IMR-90 (cell line): ENCODE measurements at regions not wholly inside any gene's neighbourhood (a gene's known extent, or its start where the extent isn't known, plus 50 kb on each side); places are given as distances from the start of the nearest gene placed in this dataset.

Experiments
- ATAC-seq: fragments of 200-7000 bp; cut with Tn5 transposase; 2 replicates; pipeline ENCODE4 v1.9.1; 2020; ENCODE audit warnings: low read depth, mild to moderate bottlenecking, moderate library complexity
- BruUV-seq: library from RNA; stranded (reverse); fragments of 400-500 nt; replicated peaks from 2 replicates; lab custom pipeline; 2021; lab: Mats Ljungman, UMichigan
- CTCF ChIA-PET: fragments of 300-600 bp; formaldehyde crosslinking; extraction: SDS; loops from one replicate; lab custom pipeline; 2021; ENCODE audit warnings: antibody characterized with exemption; lab: Yijun Ruan, JAX
- POLR2A ChIA-PET: fragments of 300-600 bp; sonication (Branson Sonifier 250); formaldehyde crosslinking; loops from one replicate; lab custom pipeline; 2022; ENCODE audit warnings: antibody characterized with exemption; ENCODE audit not compliant: unreplicated experiment; lab: Charles Lee
- DNase-seq: peaks from one replicate; pipeline ENCODE4 v3.0.0; 2013
- H2AFZ ChIP-seq: replicated peaks from 2 replicates; pipeline ENCODE3; 2013; ENCODE audit warnings: low read length, mild to moderate bottlenecking; ENCODE audit not compliant: poor library complexity
- H2AK5ac ChIP-seq: 2 replicates; pipeline ENCODE4 v1.6.1; 2013; ENCODE audit warnings: low read depth, low read length, inconsistent platforms
- H2AK9ac ChIP-seq: replicated peaks from 2 replicates; pipeline ENCODE3; 2013; ENCODE audit warnings: mild to moderate bottlenecking, low read depth, low read length, moderate library complexity; ENCODE audit not compliant: poor library complexity
- H2BK120ac ChIP-seq: 2 replicates; pipeline ENCODE4 v1.6.1; 2013; ENCODE audit warnings: low read depth, low read length, inconsistent platforms
- H2BK15ac ChIP-seq: 3 replicates; pipeline ENCODE4 v1.6.1; 2013; ENCODE audit warnings: low read depth, low read length, inconsistent platforms
- H2BK20ac ChIP-seq: 2 replicates; pipeline ENCODE4 v1.6.1; 2013; ENCODE audit warnings: low read depth, mild to moderate bottlenecking, inconsistent platforms, low read length, moderate library complexity
- H2BK5ac ChIP-seq: 2 replicates; pipeline ENCODE4 v1.6.1; 2013; ENCODE audit warnings: mild to moderate bottlenecking, low read depth, low read length, inconsistent platforms; ENCODE audit not compliant: poor library complexity, severe bottlenecking
- H3K14ac ChIP-seq: replicated peaks from 2 replicates; pipeline ENCODE4 v1.6.1; 2013; ENCODE audit warnings: low read depth, low read length, inconsistent platforms
- H3K18ac ChIP-seq: 2 replicates; pipeline ENCODE4 v1.6.1; 2013; ENCODE audit warnings: low read depth, low read length, control low read depth
- H3K23ac ChIP-seq: 2 replicates; pipeline ENCODE4 v1.6.1; 2013; ENCODE audit warnings: low read depth, low read length, inconsistent platforms
- H3K27ac ChIP-seq: 2 replicates; pipeline ENCODE4 v1.5.1; 2013; ENCODE audit warnings: mild to moderate bottlenecking, control low read depth, low read length; ENCODE audit not compliant: insufficient read depth
- H3K27me3 ChIP-seq: 2 replicates; pipeline ENCODE4 v1.6.1; 2013; ENCODE audit warnings: low read length; ENCODE audit not compliant: control insufficient read depth, insufficient read depth
- H3K36me3 ChIP-seq: 2 replicates; pipeline ENCODE4 v1.6.1; 2013; ENCODE audit warnings: low read length, mixed read lengths; ENCODE audit not compliant: control insufficient read depth, insufficient read depth
- H3K4ac ChIP-seq: 2 replicates; pipeline ENCODE4 v1.6.1; 2013; ENCODE audit warnings: low read depth, low read length, inconsistent platforms
- H3K4me1 ChIP-seq: 2 replicates; pipeline ENCODE4 v1.6.1; 2013; ENCODE audit warnings: low read length, mixed read lengths; ENCODE audit not compliant: control insufficient read depth, insufficient read depth
- H3K4me2 ChIP-seq: 2 replicates; pipeline ENCODE4 v1.6.1; 2013; ENCODE audit warnings: low read depth, mild to moderate bottlenecking, control low read depth, low read length, moderate library complexity
- H3K4me3 ChIP-seq: 2 replicates; pipeline ENCODE4 v1.5.1; 2013; ENCODE audit warnings: low read depth, mild to moderate bottlenecking, control low read depth, low read length, moderate library complexity; ENCODE audit not compliant: insufficient read depth
- H3K56ac ChIP-seq: 2 replicates; pipeline ENCODE4 v1.6.1; 2013; ENCODE audit warnings: low read length, inconsistent platforms; ENCODE audit not compliant: insufficient read depth; ENCODE audit errors: extremely low read depth
- H3K79me1 ChIP-seq, 2 experiments: 2 replicates each; pipeline ENCODE4 v1.6.1; 2013; ENCODE audit warnings: low read length in 2 of 2, inconsistent platforms in 1 of 2, low read depth in 1 of 2
- H3K9ac ChIP-seq: 2 replicates; pipeline ENCODE4 v1.6.1; 2013; ENCODE audit warnings: low read depth, low read length, control low read depth
- H3K9me1 ChIP-seq: 2 replicates; pipeline ENCODE4 v1.6.1; 2013; ENCODE audit warnings: low read length, inconsistent platforms; ENCODE audit not compliant: insufficient read depth
- H3K9me3 ChIP-seq: 2 replicates; pipeline ENCODE4 v1.6.1; 2013; ENCODE audit warnings: low read length; ENCODE audit not compliant: control insufficient read depth, insufficient read depth
- H4K20me1 ChIP-seq: 2 replicates; pipeline ENCODE4 v1.6.1; 2013; ENCODE audit warnings: low read length, inconsistent platforms; ENCODE audit not compliant: insufficient read depth
- H4K5ac ChIP-seq: 2 replicates; pipeline ENCODE4 v1.6.1; 2013; ENCODE audit warnings: mild to moderate bottlenecking, low read depth, low read length, control low read depth
- H4K8ac ChIP-seq, 2 experiments: 2 replicates each; pipeline ENCODE4 v1.6.1; 2013; ENCODE audit warnings: low read depth in 2 of 2, low read length in 2 of 2, control low read depth in 1 of 2, inconsistent platforms in 1 of 2
- H4K91ac ChIP-seq: 2 replicates; pipeline ENCODE4 v1.6.1; 2013; ENCODE audit warnings: low read depth, low read length, inconsistent platforms; ENCODE audit not compliant: insufficient read depth
- CEBPB ChIP-seq: IDR thresholded peaks from 2 replicates; pipeline ENCODE4 v1.6.1; 2012; ENCODE audit warnings: low read depth, low read length, improper control_type of control experiment
- CHD1 ChIP-seq: IDR thresholded peaks from 2 replicates; pipeline ENCODE4 v1.6.1; 2012; ENCODE audit warnings: low read depth, low read length, improper control_type of control experiment
- FOS ChIP-seq: fragments of 150-350 bp; IDR thresholded peaks from 2 replicates; pipeline ENCODE4 v1.6.1; 2016; ENCODE audit warnings: low read depth, low read length
- MAFK ChIP-seq: IDR thresholded peaks from 2 replicates; pipeline ENCODE4 v1.6.1; 2012; ENCODE audit warnings: low read depth, low read length, improper control_type of control experiment
- MAZ ChIP-seq: IDR thresholded peaks from 2 replicates; pipeline ENCODE4 v1.6.1; 2012; ENCODE audit warnings: low read depth, mild to moderate bottlenecking, low read length, improper control_type of control experiment, moderate library complexity, borderline replicate concordance
- MXI1 ChIP-seq: IDR thresholded peaks from 2 replicates; pipeline ENCODE4 v1.6.1; 2012; ENCODE audit warnings: low read depth, mild to moderate bottlenecking, low read length, moderate library complexity, borderline replicate concordance
- NFE2L2 ChIP-seq: fragments of 150-350 bp; IDR thresholded peaks from 2 replicates; pipeline ENCODE4 v1.6.1; 2016; ENCODE audit warnings: low read depth, mild to moderate bottlenecking, low read length
- RAD21 ChIP-seq: IDR thresholded peaks from 2 replicates; pipeline ENCODE4 v1.6.1; 2012; ENCODE audit warnings: low read length, improper control_type of control experiment
- RCOR1 ChIP-seq: IDR thresholded peaks from 2 replicates; pipeline ENCODE4 v1.6.1; 2012; ENCODE audit warnings: mild to moderate bottlenecking, low read length, improper control_type of control experiment; ENCODE audit not compliant: insufficient replicate concordance
- RFX5 ChIP-seq: IDR thresholded peaks from 2 replicates; pipeline ENCODE4 v1.8.0; 2012; ENCODE audit warnings: low read depth, mild to moderate bottlenecking, low read length, moderate library complexity
- SMC3 ChIP-seq: fragments of 150-350 bp; IDR thresholded peaks from 2 replicates; pipeline ENCODE4 v1.6.1; 2016; ENCODE audit warnings: low read depth, mild to moderate bottlenecking, antibody characterized with exemption, low read length, moderate library complexity
- WGBS, 2 experiments: methylation state at CpG; one replicate each; pipeline versions ENCODE4 v1.1.5 to v1.1.7; 2013; ENCODE audit warnings: missing lambda C conversion rate in 2 of 2; ENCODE audit not compliant: insufficient read length in 1 of 2; ENCODE audit errors: extremely low coverage in 2 of 2; 5-methylcytosine and 5-hydroxymethylcytosine counted together
- dilution Hi-C: fragments of 300-500 bp; cut with HindIII; formaldehyde crosslinking; loops from one replicate; pipeline ENCODE4 v1.14.3; 2018; ENCODE audit warnings: low sequenced_read_pairs; ENCODE audit not compliant: unreplicated experiment
- in situ Hi-C: fragments of 300-500 bp; cut with MboI; formaldehyde crosslinking; loops from 3 replicates; pipeline ENCODE4 v1.14.3; 2019; ENCODE audit warnings: low sequenced_read_pairs, inconsistent platforms, mixed read lengths
- intact Hi-C: fragments of 100-400 bp; cut with micrococcal nuclease; formaldehyde crosslinking; loops from 2 replicates; pipeline ENCODE4 v1.10.0; 2022

GRCh38 chr11:42707541-42707940 is 604.3 kb upstream of the API5 start:
- dilution Hi-C loops = no loop called here
- no peak overlapping the region for H3K14ac ChIP-seq
- intact Hi-C loops = no loop called here
- no peak overlapping the region for H4K8ac ChIP-seq
- no CpG with 5 or more reads among the region's 2 CpGs for WGBS, 2 experiments
- no peak overlapping the region for H2BK5ac ChIP-seq
- CTCF ChIA-PET = no interaction called here
- DNase-seq = no peak
- H2AFZ ChIP-seq = no peak overlapping the region
- H3K4me1 ChIP-seq = no peaks in the 10 kb centered on the region
- H3K27me3 ChIP-seq = no peaks in the 10 kb centered on the region
- H4K20me1 ChIP-seq = no peaks in the 10 kb centered on the region
- no peaks in the 10 kb centered on the region for H3K79me1 ChIP-seq
- H2BK120ac ChIP-seq = no peak overlapping the region
- H4K91ac ChIP-seq = no peak overlapping the region
- H3K9me3 ChIP-seq = peaks cover 12% of the 10 kb centered on the region
- H2BK20ac ChIP-seq = no peak overlapping the region
- H2BK15ac ChIP-seq = no peak overlapping the region
- H3K27ac ChIP-seq = no peak overlapping the region
- H3K9me1 ChIP-seq = no peaks in the 10 kb centered on the region
- no peak overlapping the region for H2AK9ac ChIP-seq
- no peak overlapping the region for H3K9ac ChIP-seq
- no peak overlapping the region for H3K56ac ChIP-seq
- no peak overlapping the region for H3K18ac ChIP-seq
- H3K4me2 ChIP-seq = no peak overlapping the region
- no peaks in the 10 kb centered on the region for H3K36me3 ChIP-seq
- no peak overlapping the region for H3K4ac ChIP-seq
- TF ChIP-seq CHD1 = no peak
- no peak for TF ChIP-seq SMC3
- no peak for TF ChIP-seq NFE2L2
- TF ChIP-seq MAZ = no peak
- no peak for TF ChIP-seq RCOR1
- no peak for TF ChIP-seq MXI1
- no peak for TF ChIP-seq FOS
- TF ChIP-seq RAD21 = no peak
- TF ChIP-seq RFX5 = no peak
- no peak for TF ChIP-seq CEBPB
- no peak for TF ChIP-seq MAFK
- in situ Hi-C loops = no loop called here
- no peak for ATAC-seq
- no peak overlapping the region for H3K4me3 ChIP-seq
- POLR2A ChIA-PET = no interaction called here
- BruUV-seq = no TSS peak
- no peak overlapping the region for H2AK5ac ChIP-seq
- no peak overlapping the region for H3K23ac ChIP-seq
- no peak overlapping the region for H4K5ac ChIP-seq
